Activated T-cell treated with anti-CD3 and anti-CD28 coated beads, Interleukin-2, amount 50 U/mL, for 4 hours (primary cell): ENCODE measurements at regions not wholly inside any gene's neighbourhood (a gene's known extent, or its start where the extent isn't known, plus 50 kb on each side); places are given as distances from the start of the nearest gene placed in this dataset.

Experiments
- ATAC-seq, 2 donors: fragments of 200-7000 bp; cut with Tn5 transposase; one replicate each; pipeline ENCODE4 v1.10.0; 2021
- DNase-seq: peaks from one replicate; pipeline ENCODE4 v3.0.0-alpha.2; 2020
- H3K27me3 Mint-ChIP-seq: one replicate; pipeline ENCODE4 v1.8.0; 2021; ENCODE audit warnings: low read depth, mixed read lengths
- H3K36me3 Mint-ChIP-seq: one replicate; pipeline ENCODE4 v1.8.0; 2022; ENCODE audit warnings: mixed read lengths; ENCODE audit not compliant: insufficient read depth
- H3K4me1 Mint-ChIP-seq: one replicate; pipeline ENCODE4 v1.8.0; 2021; ENCODE audit warnings: low read depth, mixed read lengths
- H3K4me3 Mint-ChIP-seq: one replicate; pipeline ENCODE4 v1.8.0; 2021; ENCODE audit warnings: mild to moderate bottlenecking, moderate library complexity, mixed read lengths
- H3K9me3 Mint-ChIP-seq: one replicate; pipeline ENCODE4 v1.8.0; 2021; ENCODE audit warnings: mixed read lengths

- Mint-ChIP-seq H3K4me3 (no peak overlapping the region), H3K36me3 (no peaks in the 10 kb centered on the region), H3K9me3 (no peaks in the 10 kb centered on the region), H3K27me3 (no peaks in the 10 kb centered on the region), H3K4me1 (no peaks in the 10 kb centered on the region)
- ATAC-seq (no peak), DNase-seq (no peak)
These were observed 279.0 kb upstream of the ZFHX3 start for GRCh38 chr16:73326770-73327470.

GRCh38 chr16:73326221-73326620 is 278.3 kb upstream of the ZFHX3 start:
- no peaks in the 10 kb centered on the region for H3K36me3 Mint-ChIP-seq
- no peaks in the 10 kb centered on the region for H3K27me3 Mint-ChIP-seq
- no peaks in the 10 kb centered on the region for H3K9me3 Mint-ChIP-seq
- DNase-seq, result no peak
- ATAC-seq, result no peak
- H3K4me1 Mint-ChIP-seq, result no peaks in the 10 kb centered on the region
- H3K4me3 Mint-ChIP-seq, result no peak overlapping the region

GRCh38 chr16:73323880-73324279 is 276.0 kb upstream of the ZFHX3 start:
- ATAC-seq (no peak), DNase-seq (no peak)
- Mint-ChIP-seq H3K9me3 (no peaks in the 10 kb centered on the region), H3K4me3 (no peak overlapping the region), H3K4me1 (no peaks in the 10 kb centered on the region), H3K27me3 (no peaks in the 10 kb centered on the region), H3K36me3 (no peaks in the 10 kb centered on the region)

- no peaks in the 10 kb centered on the region for H3K4me1 Mint-ChIP-seq
- no peak overlapping the region for H3K4me3 Mint-ChIP-seq
- DNase-seq (no peak), ATAC-seq (no peak)
- H3K36me3 Mint-ChIP-seq, result no peaks in the 10 kb centered on the region
- no peaks in the 10 kb centered on the region for H3K27me3 Mint-ChIP-seq
- H3K9me3 Mint-ChIP-seq, result no peaks in the 10 kb centered on the region
These were observed 274.9 kb upstream of the ZFHX3 start for GRCh38 chr16:73322856-73323255.

GRCh38 chr16:73321853-73322252 is 273.9 kb upstream of the ZFHX3 start:
- Mint-ChIP-seq H3K4me3 (no peak overlapping the region), H3K36me3 (no peaks in the 10 kb centered on the region), H3K27me3 (no peaks in the 10 kb centered on the region), H3K9me3 (no peaks in the 10 kb centered on the region), H3K4me1 (no peaks in the 10 kb centered on the region)
- DNase-seq (no peak), ATAC-seq (no peak)

GRCh38 chr16:73319737-73320136 is 271.8 kb upstream of the ZFHX3 start:
- Mint-ChIP-seq H3K4me3 (no peak overlapping the region), H3K9me3 (no peaks in the 10 kb centered on the region), H3K4me1 (no peaks in the 10 kb centered on the region), H3K36me3 (no peaks in the 10 kb centered on the region), H3K27me3 (no peaks in the 10 kb centered on the region)
- ATAC-seq (no peak), DNase-seq (no peak)

- Mint-ChIP-seq H3K27me3 (no peaks in the 10 kb centered on the region), H3K36me3 (no peaks in the 10 kb centered on the region), H3K4me1 (no peaks in the 10 kb centered on the region), H3K9me3 (no peaks in the 10 kb centered on the region), H3K4me3 (no peak overlapping the region)
- no peak for DNase-seq
- ATAC-seq, result no peak
These were observed 271.3 kb upstream of the ZFHX3 start for GRCh38 chr16:73319261-73319660.

- no peak for ATAC-seq
- Mint-ChIP-seq H3K4me1 (no peaks in the 10 kb centered on the region), H3K4me3 (no peak overlapping the region), H3K36me3 (no peaks in the 10 kb centered on the region), H3K27me3 (no peaks in the 10 kb centered on the region), H3K9me3 (peaks cover 4% of the 10 kb centered on the region)
- no peak for DNase-seq
These were observed 269.5 kb upstream of the ZFHX3 start for GRCh38 chr16:73317321-73317857.

- DNase-seq (no peak), ATAC-seq (no peak)
- Mint-ChIP-seq H3K27me3 (no peaks in the 10 kb centered on the region), H3K4me1 (no peaks in the 10 kb centered on the region), H3K9me3 (peaks cover 4% of the 10 kb centered on the region), H3K4me3 (no peak overlapping the region), H3K36me3 (no peaks in the 10 kb centered on the region)
These were observed 267.7 kb upstream of the ZFHX3 start for GRCh38 chr16:73315645-73316044.

- ATAC-seq (no peak), DNase-seq (no peak)
- no peak overlapping the region for H3K4me3 Mint-ChIP-seq
- peaks cover 4% of the 10 kb centered on the region for H3K9me3 Mint-ChIP-seq
- no peaks in the 10 kb centered on the region for H3K27me3 Mint-ChIP-seq
- H3K36me3 Mint-ChIP-seq, result no peaks in the 10 kb centered on the region
- no peaks in the 10 kb centered on the region for H3K4me1 Mint-ChIP-seq
These were observed 266.0 kb upstream of the ZFHX3 start for GRCh38 chr16:73313950-73314349.

- DNase-seq (no peak), ATAC-seq (no peak)
- Mint-ChIP-seq H3K9me3 (peaks cover 4% of the 10 kb centered on the region), H3K4me3 (no peak overlapping the region), H3K27me3 (no peaks in the 10 kb centered on the region), H3K36me3 (no peaks in the 10 kb centered on the region), H3K4me1 (no peaks in the 10 kb centered on the region)
These were observed 264.2 kb upstream of the ZFHX3 start for GRCh38 chr16:73311857-73312723.

GRCh38 chr16:73308771-73309170 is 260.8 kb upstream of the ZFHX3 start:
- Mint-ChIP-seq H3K9me3 (peaks cover 8% of the 10 kb centered on the region), H3K36me3 (no peaks in the 10 kb centered on the region), H3K27me3 (no peaks in the 10 kb centered on the region)

GRCh38 chr16:73306901-73307413 is 259.0 kb upstream of the ZFHX3 start:
- Mint-ChIP-seq H3K9me3 (peaks cover 4% of the 10 kb centered on the region), H3K36me3 (no peaks in the 10 kb centered on the region), H3K27me3 (no peaks in the 10 kb centered on the region), H3K4me3 (no peak overlapping the region), H3K4me1 (no peaks in the 10 kb centered on the region)
- no peak for ATAC-seq
- no peak for DNase-seq

More at GRCh38 chr16:73308771-73309170, 260.8 kb upstream of the ZFHX3 start:
- no peaks in the 10 kb centered on the region for H3K4me1 Mint-ChIP-seq
- ATAC-seq (no peak), DNase-seq (no peak)
- H3K4me3 Mint-ChIP-seq, result no peak overlapping the region

- no peaks in the 10 kb centered on the region for H3K36me3 Mint-ChIP-seq
- H3K4me1 Mint-ChIP-seq, result no peaks in the 10 kb centered on the region
- DNase-seq, result no peak
- H3K4me3 Mint-ChIP-seq, result no peak overlapping the region
- H3K9me3 Mint-ChIP-seq, result peaks cover 4% of the 10 kb centered on the region
- ATAC-seq, result no peak
- H3K27me3 Mint-ChIP-seq, result no peaks in the 10 kb centered on the region
These were observed 256.3 kb upstream of the ZFHX3 start for GRCh38 chr16:73304008-73304774.
